ENCODE measurements at regions not wholly inside any gene's neighbourhood (a gene's known extent, or its start where the extent isn't known, plus 50 kb on each side); places are given as distances from the start of the nearest gene placed in this dataset.
"Not testable (repeated sequence)": the region's sequence is repeated elsewhere in the genome, so short reads cannot be mapped to it uniquely, and the experiment has no call there.

GRCh38 chr20:57813509-57814269, 103.9 kb upstream of the PMEPA1 start:
- no peak for DNase-seq

- DNase-seq: not testable (repeated sequence)
These were observed 102.8 kb upstream of the PMEPA1 start for GRCh38 chr20:57812632-57813031.

GRCh38 chr20:57811374-57812020, 101.7 kb upstream of the PMEPA1 start:
- DNase-seq: no peak

- no peak for DNase-seq
These were observed 100.9 kb upstream of the PMEPA1 start for GRCh38 chr20:57810511-57811373.

GRCh38 chr20:57809661-57810172, 99.9 kb upstream of the PMEPA1 start:
- no peak for DNase-seq

- DNase-seq: no peak
These were observed 99.3 kb upstream of the PMEPA1 start for GRCh38 chr20:57809149-57809548.

GRCh38 chr20:57808264-57809070, 98.7 kb upstream of the PMEPA1 start:
- DNase-seq: no peak

GRCh38 chr20:57807401-57808263, 97.8 kb upstream of the PMEPA1 start:
- DNase-seq: no peak

GRCh38 chr20:57806975-57807374, 97.2 kb upstream of the PMEPA1 start:
- DNase-seq: no peak

- no peak for DNase-seq
These were observed 96.7 kb upstream of the PMEPA1 start for GRCh38 chr20:57806476-57806875.

- DNase-seq: no peak
These were observed 95.9 kb upstream of the PMEPA1 start for GRCh38 chr20:57805747-57806146.

- DNase-seq: no peak
These were observed 94.8 kb upstream of the PMEPA1 start for GRCh38 chr20:57804470-57805250.

GRCh38 chr20:57803508-57804005, 93.7 kb upstream of the PMEPA1 start:
- no peak for DNase-seq

- no peak for DNase-seq
These were observed 93.1 kb upstream of the PMEPA1 start for GRCh38 chr20:57802765-57803507.

- no peak for DNase-seq
These were observed 91.8 kb upstream of the PMEPA1 start for GRCh38 chr20:57801581-57801980.

- DNase-seq: no peak
These were observed 91.1 kb upstream of the PMEPA1 start for GRCh38 chr20:57800791-57801430.

- DNase-seq: no peak
These were observed 87.6 kb upstream of the PMEPA1 start for GRCh38 chr20:57797401-57797800.

GRCh38 chr20:57795977-57796560, 86.3 kb upstream of the PMEPA1 start:
- no peak for DNase-seq

GRCh38 chr20:57795342-57795697, 85.5 kb upstream of the PMEPA1 start:
- DNase-seq: no peak
